ENCODE measurements at regions not wholly inside any gene's neighbourhood (a gene's known extent, or its start where the extent isn't known, plus 50 kb on each side); places are given as distances from the start of the nearest gene placed in this dataset.
"Not testable (repeated sequence)": the region's sequence is repeated elsewhere in the genome, so short reads cannot be mapped to it uniquely, and the experiment has no call there.

DNA sequence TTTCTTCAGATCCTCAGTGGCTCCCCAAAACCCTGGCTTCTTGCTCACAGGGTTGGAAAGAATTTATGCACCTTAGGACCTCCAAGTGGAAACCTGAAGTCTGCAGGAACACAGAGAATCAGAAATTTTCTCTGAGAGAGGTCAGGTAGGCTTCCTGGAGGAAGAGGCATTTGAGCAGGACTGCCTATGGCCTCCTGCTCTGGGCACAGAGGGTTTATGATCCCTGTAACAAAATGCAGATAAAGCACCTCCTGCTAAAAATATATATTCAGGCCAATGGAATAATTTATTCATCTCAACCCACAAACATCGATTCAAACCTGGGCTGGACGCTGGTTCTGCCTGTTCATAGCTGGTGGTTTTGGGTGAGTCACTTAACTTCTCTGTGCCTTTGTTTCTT is 68.1 kb upstream of the FGF3 start:
- no peak for DNase-seq

GRCh38 chr11:69887841-69888427 is 68.7 kb upstream of the FGF3 start:
- no peak for DNase-seq

GRCh38 chr11:69888483-69889181 is 69.4 kb upstream of the FGF3 start:
- DNase-seq, result peak; percentile 95

DNA sequence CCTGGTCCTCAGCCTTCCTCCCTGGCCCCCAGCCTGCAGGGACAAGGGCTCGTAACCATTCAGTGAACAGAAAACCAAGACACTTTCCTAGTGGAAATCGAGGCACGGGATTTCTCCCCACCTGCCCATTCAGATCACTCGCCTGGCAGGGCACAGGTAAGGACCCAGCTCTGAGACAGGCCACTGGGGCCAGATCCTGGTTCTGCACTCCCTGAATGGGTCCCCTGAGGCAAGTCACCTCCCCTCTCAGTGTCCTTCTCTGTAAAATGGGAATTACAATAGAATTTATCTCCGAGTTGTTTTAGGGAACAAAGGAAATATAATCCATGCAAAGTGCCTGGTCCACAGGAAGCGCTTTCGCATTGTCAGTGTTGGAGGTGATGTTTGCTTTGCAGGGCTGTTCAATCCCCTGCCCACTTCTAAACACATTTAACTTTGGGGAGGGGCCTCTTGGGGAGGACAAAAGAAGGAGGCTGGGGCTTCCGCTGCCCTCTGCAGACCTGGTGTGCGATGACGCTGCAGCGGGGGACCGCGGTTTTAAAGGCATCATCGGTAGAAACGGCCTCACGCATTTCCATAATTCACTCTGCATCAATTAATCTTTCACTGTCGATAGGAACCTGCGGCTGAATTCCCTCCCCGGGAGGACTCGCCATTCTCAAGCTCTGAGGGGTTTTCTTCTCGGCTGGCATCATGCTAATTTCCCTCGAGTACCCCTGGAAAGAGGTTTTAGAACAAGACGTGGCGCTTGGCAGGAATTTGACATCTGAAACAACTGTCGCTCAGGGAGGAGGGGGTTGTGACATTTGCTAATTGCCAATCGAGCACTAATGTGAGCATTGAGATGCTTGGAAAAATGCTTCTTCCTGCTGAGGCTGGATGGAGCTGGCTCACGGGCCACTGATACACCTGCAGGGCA is 70.4 kb upstream of the FGF3 start:
- DNase-seq, result no peak

- DNase-seq, result no peak
These were observed 71.3 kb upstream of the FGF3 start for GRCh38 chr11:69890476-69890875.

DNA sequence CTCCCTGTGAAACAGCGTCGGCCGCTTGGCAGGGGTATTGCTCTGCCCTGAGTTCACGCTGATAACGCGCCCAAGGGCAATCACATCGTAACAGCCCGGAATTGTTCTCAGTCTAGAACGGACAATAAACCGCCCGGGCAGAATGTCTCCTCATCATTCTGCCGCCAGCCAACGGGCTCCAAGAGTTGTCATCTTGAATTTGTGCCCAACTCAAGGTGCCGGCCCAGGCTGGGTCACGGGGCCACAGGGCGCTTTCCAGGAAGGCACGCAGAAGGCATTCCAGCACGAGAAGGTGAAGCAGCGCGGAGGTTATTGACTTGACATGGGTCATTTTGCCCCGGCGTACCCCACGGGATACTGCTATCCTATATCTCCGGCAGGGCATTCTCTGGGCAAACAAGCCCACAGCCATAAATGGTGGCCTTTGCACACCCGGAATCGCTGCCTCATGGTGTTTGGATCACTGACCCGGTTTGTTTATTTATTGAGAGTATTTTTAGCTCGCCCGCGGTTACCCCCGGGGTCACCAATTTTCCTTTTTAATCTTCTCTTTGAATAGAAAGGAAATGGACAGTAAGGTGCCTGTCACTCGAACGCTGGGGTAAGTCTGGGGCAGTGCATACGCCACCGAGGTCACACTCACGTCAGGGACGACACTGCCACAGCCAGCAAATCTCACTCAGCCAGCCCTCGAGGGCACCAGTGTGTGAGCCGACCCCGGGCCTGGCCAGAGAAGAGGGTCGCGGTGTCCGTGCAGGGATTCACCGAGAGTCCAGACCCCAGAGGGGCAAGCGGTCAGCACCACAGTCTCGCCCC is 72.4 kb upstream of the FGF3 start:
- no peak for DNase-seq

DNA sequence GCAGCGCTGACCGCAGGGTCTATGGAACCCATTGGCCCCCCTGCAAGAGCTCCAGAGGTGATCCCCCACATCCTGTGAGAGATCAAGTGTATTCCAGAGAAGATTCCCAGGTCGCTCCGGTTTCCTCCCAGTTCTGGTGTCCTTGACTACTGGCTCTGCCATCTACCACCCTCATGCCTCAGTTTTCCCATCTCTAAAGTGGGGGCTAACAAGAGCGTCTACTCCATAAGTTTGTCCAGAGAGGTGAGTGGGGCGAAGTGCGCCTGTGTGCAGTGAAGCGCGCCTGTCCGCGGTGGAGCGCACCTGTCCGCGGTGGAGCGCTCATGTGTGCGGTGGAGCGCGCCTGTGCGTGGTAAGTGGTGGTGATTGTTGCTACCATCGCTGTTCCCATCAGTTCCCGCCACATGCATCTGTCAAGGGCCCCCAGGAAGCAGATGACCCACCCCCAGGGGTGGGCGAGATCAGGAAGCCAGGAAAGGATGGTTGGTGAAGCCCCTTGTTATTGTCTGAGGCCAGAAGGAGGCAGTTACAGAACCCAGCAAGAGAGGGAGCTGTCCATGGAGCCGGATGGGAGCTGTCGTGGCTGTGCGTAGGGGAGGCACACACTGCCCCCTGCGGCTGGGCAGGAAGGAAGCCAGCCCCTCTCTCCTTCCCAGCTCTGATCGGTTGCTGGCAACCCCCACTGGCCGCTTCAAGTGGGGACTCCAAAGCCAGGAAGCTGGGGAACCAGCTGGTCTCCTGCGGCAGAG is 73.2 kb upstream of the FGF3 start:
- peak; percentile 83 for DNase-seq

GRCh38 chr11:69892986-69893555 is 73.9 kb upstream of the FGF3 start:
- DNase-seq, result no peak

DNA sequence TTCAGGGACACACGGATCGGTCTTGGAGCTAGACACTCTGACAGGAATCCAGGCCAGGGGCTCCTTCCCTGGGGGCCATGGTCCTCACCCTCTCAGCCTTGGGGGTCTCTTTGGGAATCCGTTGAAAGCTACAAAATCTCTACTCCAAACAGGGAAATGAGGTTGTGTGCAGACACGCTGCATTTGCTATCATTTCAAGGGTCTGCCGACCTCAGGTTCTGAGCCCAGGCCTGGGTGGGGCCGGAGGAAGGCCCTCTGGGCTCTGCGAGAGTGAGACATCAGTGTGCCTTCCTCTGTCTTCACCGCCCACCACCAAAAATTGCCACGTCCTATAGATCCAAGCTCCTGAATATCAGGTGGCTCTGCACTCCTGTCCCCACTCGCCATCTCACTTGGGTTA is 74.4 kb upstream of the FGF3 start:
- DNase-seq, result no peak

- DNase-seq, result no peak
These were observed 75.0 kb upstream of the FGF3 start for GRCh38 chr11:69894181-69894611.

DNA sequence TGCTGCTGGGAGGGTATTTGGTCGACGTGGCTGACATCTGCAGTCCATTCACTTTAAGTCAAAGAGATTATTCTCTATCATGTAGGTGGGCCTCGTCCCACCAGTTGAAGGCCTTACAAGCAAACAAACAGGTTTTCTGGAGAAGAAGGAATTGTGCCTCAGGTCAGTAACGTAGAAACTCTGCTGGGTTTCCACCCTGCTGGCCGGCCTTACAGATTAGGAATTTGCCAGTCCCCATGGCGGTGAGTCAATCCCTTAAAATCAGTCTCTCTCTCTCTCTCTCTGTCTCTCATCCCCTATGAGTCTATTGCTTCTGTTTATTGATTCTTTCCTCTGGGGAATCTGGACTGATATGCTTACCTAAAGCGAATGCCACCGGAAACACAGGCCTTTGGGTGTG is 75.4 kb upstream of the FGF3 start:
- DNase-seq, result no peak

GRCh38 chr11:69896250-69896649 is 77.0 kb upstream of the FGF3 start:
- no peak for DNase-seq

- no peak for DNase-seq
These were observed 78.9 kb upstream of the FGF3 start for GRCh38 chr11:69898123-69898522.

DNA sequence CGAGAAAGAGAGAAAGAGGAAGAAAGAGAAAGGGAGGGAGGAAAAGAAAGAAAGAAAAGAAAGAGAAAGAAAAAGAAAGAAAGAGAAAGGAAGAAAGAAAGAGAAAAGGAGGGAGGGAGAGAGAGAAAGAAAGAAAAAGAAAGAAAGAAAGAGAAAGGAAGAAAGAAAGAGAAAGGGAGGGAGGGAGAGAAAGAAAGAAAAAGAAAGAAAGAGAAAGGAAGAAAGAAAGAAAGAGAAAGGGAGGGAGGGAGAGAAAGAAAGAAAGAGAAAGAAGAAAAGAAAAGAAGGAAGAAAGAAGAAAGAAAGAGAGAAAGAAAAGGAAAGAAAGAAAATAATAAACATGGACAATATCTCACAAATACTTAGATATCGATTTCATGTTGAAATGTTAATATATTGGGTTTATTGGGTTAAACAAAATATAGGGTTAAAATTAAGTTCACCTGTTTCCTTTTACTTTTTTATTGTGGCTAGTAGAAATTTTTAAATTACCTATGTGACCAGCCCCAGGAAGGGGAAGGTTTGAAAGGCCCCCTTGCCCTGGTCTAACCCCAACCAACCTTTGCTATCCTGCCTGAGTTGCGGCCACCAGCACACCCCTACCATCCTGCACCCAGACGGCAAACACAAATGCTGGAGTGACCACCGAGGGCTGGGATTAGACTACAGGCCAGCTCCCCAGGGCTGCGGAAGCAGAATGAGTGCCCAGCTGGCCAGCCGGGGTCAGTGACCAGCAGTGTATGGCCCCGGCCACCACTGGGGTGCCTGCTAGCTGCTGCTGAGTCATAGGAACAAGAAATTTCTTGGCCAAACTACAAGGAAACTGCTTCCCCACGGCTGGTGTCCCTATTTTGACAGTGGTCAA is 81.0 kb upstream of the FGF3 start:
- DNase-seq, result no peak

GRCh38 chr11:69900822-69901302 is 81.6 kb upstream of the FGF3 start:
- not testable (repeated sequence) for DNase-seq

GRCh38 chr11:69902337-69902736 is 83.1 kb upstream of the FGF3 start:
- no peak for DNase-seq

- DNase-seq, result no peak
These were observed 84.0 kb upstream of the FGF3 start for GRCh38 chr11:69903211-69903610.

DNA sequence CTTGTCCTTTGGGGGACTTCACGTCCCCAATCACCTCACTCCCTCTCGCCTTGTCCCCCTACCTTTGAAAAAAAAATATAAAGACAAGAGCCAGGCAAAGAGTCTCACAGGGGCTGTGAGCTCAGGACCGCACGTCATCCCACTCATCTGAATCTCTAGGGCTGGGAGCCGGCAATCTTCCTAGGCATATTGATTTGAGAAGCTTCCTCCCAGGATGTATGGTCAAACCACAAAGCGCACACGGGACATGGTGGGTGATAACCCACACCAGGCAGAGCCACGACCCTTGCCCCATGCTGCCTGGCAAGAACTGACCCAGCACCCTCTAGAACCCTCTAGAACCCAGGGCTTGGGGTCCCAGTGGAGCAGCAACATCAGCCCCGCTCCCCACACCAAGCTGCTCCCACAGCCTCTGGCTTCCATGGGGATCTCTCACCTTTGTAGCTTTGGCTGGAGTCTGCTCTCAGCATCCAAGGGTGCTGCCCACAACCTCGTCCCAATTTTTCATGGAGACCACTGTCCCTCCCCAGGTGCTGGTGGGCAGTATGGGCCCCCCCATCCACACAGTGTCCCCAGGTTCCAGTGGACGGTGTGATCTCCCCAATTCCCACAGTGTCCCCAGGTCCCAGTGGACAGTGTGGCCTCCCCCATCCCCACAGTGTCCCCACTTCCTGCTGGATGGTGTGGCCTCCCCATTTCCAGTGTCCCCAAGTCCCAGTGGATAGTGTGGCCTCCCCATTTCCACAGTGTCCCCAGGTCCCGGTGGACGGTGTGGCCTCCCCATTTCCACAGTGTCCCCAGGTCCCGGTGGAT is 85.2 kb upstream of the FGF3 start:
- no peak for DNase-seq

DNA sequence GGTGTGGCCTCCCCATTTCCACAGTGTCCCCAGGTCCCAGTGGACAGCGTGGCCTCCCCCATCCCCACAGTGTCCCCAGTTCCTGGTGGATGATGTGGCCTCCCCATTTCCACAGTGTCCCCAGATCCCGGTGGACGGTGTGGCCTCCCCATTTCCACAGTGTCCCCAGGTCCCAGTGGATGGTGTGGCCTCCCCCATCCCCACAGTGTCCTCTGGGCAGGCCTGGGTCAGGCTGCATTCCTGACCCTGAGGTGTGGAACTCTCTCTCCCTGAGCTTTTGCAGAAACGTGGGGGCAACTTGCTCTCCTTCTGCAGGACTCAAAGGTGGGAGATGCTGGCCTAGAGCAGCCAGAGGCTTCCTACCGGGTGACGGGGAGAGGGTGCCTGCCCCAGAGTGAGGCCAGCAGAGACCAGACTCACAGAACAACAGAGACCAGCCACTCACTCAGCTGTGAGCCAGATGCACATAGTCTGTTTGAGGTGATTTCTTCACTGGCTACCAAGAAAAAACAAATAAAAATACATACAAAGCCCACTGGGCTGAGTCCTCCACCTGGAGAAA is 85.8 kb upstream of the FGF3 start:
- DNase-seq, result no peak
